ENCODE measurements at regions not wholly inside any gene's neighbourhood (a gene's known extent, or its start where the extent isn't known, plus 50 kb on each side); places are given as distances from the start of the nearest gene placed in this dataset.

DNA sequence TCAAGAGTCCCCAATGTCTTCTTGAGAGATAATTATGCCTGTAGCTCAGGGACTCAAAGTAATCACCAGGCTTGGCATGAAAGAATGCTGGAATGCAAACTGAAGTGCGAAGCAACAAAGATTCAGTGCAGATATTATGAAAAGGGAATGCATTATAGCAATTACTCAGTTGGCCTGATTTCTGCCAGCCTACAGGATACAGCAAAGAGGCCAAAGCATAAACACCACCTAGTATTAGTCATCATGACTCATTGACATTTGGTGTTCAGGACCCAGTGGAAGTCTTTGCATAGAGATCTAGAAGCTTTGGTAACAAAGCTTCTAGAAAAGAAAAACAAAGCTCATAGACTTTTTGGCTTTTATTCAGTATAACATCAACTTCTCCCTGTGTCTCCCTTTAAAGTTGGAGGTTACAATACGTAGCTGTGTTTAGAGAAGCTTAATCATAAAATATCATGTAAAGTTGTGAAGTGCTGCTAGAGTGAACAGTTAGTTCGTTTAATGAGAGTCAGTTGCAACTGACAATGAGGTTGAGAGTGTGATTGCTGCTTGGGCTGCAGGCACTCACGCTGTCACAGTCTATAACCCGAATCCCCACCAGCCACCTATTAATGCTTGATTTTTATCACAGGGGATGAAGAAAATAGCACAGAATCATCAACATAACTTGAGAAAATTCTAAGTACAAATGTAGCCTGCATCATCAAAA lies 932.7 kb downstream of the TFAP2A start:
- Histone ChIP-seq H3K4me3 (no peak overlapping the region), H3K4me1 (no peaks in the 10 kb centered on the region), H3K9me3 (no peaks in the 10 kb centered on the region), H3K27me3 (no peaks in the 10 kb centered on the region), H3K27ac (no peak overlapping the region), H3K36me3 (no peaks in the 10 kb centered on the region)
- in situ Hi-C loops (cut with MboI; ENCODE audit: low sequenced_read_pairs in 4 of 4) (no loop called here), intact Hi-C loops (cut with DNase I; ENCODE audit: low total_unique reads) (no loop called here)
- ATAC-seq (no peak), DNase-seq (no peak)
- TF ChIP-seq, protein P1, sequence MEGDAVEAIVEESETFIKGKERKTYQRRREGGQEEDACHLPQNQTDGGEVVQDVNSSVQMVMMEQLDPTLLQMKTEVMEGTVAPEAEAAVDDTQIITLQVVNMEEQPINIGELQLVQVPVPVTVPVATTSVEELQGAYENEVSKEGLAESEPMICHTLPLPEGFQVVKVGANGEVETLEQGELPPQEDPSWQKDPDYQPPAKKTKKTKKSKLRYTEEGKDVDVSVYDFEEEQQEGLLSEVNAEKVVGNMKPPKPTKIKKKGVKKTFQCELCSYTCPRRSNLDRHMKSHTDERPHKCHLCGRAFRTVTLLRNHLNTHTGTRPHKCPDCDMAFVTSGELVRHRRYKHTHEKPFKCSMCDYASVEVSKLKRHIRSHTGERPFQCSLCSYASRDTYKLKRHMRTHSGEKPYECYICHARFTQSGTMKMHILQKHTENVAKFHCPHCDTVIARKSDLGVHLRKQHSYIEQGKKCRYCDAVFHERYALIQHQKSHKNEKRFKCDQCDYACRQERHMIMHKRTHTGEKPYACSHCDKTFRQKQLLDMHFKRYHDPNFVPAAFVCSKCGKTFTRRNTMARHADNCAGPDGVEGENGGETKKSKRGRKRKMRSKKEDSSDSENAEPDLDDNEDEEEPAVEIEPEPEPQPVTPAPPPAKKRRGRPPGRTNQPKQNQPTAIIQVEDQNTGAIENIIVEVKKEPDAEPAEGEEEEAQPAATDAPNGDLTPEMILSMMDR (IDR thresholded peaks at IDR 0.05 in 4 of 5, conservative IDR thresholded peaks at IDR 0.05 in 1 of 5), result no peak
- no peak for TF ChIP-seq POLR2A (IDR thresholded peaks at IDR 0.05)

DNA sequence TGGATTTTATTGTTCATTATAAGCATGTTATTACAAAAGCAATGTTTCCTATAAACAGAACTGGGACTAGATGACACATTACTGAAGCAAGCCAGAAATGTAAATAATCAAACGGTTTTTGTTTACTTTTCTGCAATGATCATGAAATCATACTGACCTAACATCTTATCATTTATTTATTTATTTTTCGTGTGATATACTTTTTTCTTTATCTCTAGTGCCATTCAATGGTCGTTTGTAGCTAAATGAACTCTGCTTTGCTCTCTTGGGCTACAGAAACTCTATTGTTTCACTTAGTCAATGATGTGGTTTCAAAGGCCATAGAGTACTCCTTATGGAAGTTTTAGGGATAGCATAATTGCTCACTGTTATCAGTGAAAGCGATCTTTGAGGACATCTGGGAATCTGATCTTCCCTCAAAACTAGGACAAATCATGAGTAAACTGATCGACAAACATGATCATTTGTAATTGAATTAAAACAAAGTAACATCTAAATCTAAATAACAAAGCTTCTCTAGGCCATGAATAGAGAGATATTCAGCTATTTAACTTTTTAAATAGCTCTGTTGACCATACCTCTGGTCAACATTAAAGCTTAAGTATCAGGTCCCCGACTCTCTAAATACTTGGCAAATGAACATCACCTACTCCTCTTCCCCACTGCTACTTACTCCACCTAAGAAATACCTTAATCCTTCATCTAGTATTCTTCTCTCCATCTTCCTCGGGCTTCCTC lies 933.4 kb downstream of the TFAP2A start:
- ATAC-seq (no peak), DNase-seq (no peak)
- no peaks in the 10 kb centered on the region for H3K27me3 ChIP-seq
- H3K9me3 ChIP-seq, result no peaks in the 10 kb centered on the region
- no peaks in the 10 kb centered on the region for H3K4me1 ChIP-seq
- no peaks in the 10 kb centered on the region for H3K36me3 ChIP-seq
- in situ Hi-C loops (cut with MboI; ENCODE audit: low sequenced_read_pairs in 4 of 4) (no loop called here), intact Hi-C loops (cut with DNase I; ENCODE audit: low total_unique reads) (no loop called here)
- TF ChIP-seq POLR2A (IDR thresholded peaks at IDR 0.05), result no peak
- TF ChIP-seq, protein P1 (IDR thresholded peaks at IDR 0.05 in 4 of 5, conservative IDR thresholded peaks at IDR 0.05 in 1 of 5), result no peak
- H3K4me3 ChIP-seq, result no peak overlapping the region
- no peak overlapping the region for H3K27ac ChIP-seq

DNA sequence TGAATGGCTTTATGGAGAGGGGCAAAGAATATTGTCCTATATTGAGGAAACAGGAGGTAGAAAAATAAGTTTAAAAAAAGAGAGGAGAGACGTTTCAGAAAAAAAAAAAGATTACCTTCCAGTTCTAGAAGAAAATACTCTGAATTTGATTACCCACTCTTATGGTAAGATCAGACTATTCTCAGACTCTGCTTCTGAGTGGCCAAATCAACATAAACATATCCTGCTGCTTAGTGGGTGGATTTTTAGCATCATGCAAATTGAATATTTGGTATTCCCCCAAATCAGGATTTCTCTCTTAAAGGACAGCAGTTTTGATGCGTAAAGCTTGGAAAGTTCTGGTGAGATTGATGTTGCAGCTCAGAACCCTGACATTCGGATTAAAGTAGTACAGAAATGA lies 946.6 kb downstream of the TFAP2A start:
- Histone ChIP-seq H3K4me3 (no peak overlapping the region), H3K9me3 (no peaks in the 10 kb centered on the region), H3K4me1 (no peaks in the 10 kb centered on the region), H3K27ac (no peak overlapping the region), H3K27me3 (no peaks in the 10 kb centered on the region), H3K36me3 (no peaks in the 10 kb centered on the region)
- TF ChIP-seq, protein P1 (IDR thresholded peaks at IDR 0.05 in 4 of 5, conservative IDR thresholded peaks at IDR 0.05 in 1 of 5), result no peak
- no peak for TF ChIP-seq POLR2A (IDR thresholded peaks at IDR 0.05)
- ATAC-seq, result no peak
- in situ Hi-C loops (cut with MboI; ENCODE audit: low sequenced_read_pairs in 4 of 4), result no loop called here
- no peak for DNase-seq
- intact Hi-C loops (cut with DNase I; ENCODE audit: low total_unique reads), result no loop called here

DNA sequence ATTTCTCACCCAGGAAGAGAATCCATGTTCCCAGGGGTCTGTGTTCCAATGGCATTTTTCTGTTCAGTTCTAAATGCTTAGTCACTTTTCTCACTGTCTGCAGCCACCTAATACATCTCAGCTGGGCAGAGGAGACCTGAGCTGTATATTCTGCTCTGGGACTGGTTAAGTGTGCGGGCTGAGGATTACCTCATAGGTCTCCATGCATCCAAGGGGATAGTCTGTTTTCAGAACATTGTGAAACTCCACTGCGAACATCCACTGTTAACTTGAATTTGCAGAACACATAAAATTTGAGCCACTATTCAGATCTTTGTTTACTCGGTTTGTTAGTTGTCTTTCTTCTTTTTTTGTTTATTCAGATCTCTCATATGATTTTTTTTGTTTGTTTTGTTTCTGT lies 947.1 kb downstream of the TFAP2A start:
- Histone ChIP-seq H3K9me3 (no peaks in the 10 kb centered on the region), H3K36me3 (no peaks in the 10 kb centered on the region), H3K4me1 (no peaks in the 10 kb centered on the region), H3K4me3 (no peak overlapping the region), H3K27ac (no peak overlapping the region), H3K27me3 (no peaks in the 10 kb centered on the region)
- DNase-seq, result no peak
- TF ChIP-seq, protein P1 (IDR thresholded peaks at IDR 0.05 in 4 of 5, conservative IDR thresholded peaks at IDR 0.05 in 1 of 5), result no peak
- no peak for TF ChIP-seq POLR2A (IDR thresholded peaks at IDR 0.05)
- in situ Hi-C loops (cut with MboI; ENCODE audit: low sequenced_read_pairs in 4 of 4) (no loop called here), intact Hi-C loops (cut with DNase I; ENCODE audit: low total_unique reads) (no loop called here)
- ATAC-seq, result no peak

Data from gastrocnemius medialis (tissue), 4 donors.